Tibial artery (tissue), 4 donors: ENCODE measurements at regions not wholly inside any gene's neighbourhood (a gene's known extent, or its start where the extent isn't known, plus 50 kb on each side); places are given as distances from the start of the nearest gene placed in this dataset.

ENCODE experiments used
- DNase-seq, 2 donors: peaks; one replicate each; pipeline ENCODE4 v3.0.0-alpha.2; 2019
- H3K27ac ChIP-seq, 2 donors: fragments of 200-600 bp; sonication (generic) in 1 of 2; 1 replicate in 1 of 2; 2 replicates in 1 of 2; pipeline ENCODE4 v1.5.1; 2018 to 2019; ENCODE audit warnings: mild to moderate bottlenecking in 1 of 2
- H3K27me3 ChIP-seq, 2 donors: fragments of 200-600 bp; sonication (generic) in 1 of 2; one replicate each; pipeline versions ENCODE4 v1.5.1 to v1.6.0; 2016 to 2019
- H3K36me3 ChIP-seq, 3 donors: fragments of 200-600 bp; sonication (generic) in 2 of 3; one replicate each; pipeline ENCODE4 v1.5.1; 2016 to 2019; ENCODE audit warnings: mild to moderate bottlenecking in 2 of 3
- H3K4me1 ChIP-seq, 4 donors: fragments of 200-600 bp; sonication (generic) in 2 of 4; 1 replicate in 3 of 4; 2 replicates in 1 of 4; pipeline ENCODE4 v1.5.1; 2016 to 2019
- H3K4me3 ChIP-seq, 2 donors: fragments of 200-600 bp; sonication (generic) in 1 of 2; 1 replicate in 1 of 2; 2 replicates in 1 of 2; pipeline ENCODE4 v1.5.1; 2018 to 2019; ENCODE audit warnings: mild to moderate bottlenecking in 2 of 2
- H3K9me3 ChIP-seq, 3 donors: fragments of 200-600 bp; sonication (generic) in 1 of 3; one replicate each; pipeline ENCODE4 v1.5.1; 2016 to 2019
- intact Hi-C: fragments of 100-400 bp; cut with DNase I; formaldehyde crosslinking; loops from one replicate; pipeline ENCODE4 v1.15.0; 2023; ENCODE audit warnings: low total_unique reads
- TF ChIP-seq, protein P1 (sequence below), 2 experiments: fragments of 200-600 bp in 1 of 2; fragments of 450-650 bp in 1 of 2; IDR thresholded peaks; one replicate each; pipeline ENCODE4 v1.5.1; 2017 to 2019; ENCODE audit warnings: antibody characterized with exemption in 2 of 2, mild to moderate bottlenecking in 1 of 2, moderate library complexity in 1 of 2

DNA sequence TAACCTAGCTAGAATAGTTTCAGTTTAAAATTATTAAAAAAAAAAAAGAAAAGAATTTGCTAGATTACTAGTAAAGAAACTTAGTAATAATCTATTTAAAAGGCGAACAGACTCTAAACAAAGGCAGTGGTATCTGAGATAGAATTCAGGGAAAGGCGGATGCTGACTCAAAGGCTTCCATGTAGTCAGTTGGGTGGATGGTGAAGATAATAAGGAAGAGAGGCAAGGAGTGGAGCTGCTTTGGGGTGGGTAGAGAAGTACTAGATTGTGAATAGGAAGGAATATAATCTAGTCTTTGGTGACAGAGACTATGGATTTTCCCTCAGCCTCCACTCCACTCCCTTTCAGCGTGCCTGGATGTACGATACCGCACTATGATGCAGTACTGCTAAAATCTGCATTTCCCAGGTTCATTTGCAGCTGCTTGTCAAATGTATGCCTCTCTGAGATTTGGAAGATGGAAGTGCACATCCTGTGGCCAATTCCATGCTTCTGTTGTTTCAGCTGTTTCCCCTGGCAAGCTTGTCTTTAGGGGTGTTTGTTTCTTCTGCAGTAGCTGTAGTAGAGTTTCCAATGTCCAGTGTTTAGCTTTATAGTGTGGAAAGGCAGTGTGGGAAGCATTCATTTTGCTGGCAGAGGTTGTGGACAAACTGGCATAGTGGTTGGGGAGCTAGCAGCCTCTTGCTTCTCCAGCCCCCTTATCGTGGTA lies 184.6 kb upstream of the NRIP1 start:
- TF ChIP-seq, protein P1, sequence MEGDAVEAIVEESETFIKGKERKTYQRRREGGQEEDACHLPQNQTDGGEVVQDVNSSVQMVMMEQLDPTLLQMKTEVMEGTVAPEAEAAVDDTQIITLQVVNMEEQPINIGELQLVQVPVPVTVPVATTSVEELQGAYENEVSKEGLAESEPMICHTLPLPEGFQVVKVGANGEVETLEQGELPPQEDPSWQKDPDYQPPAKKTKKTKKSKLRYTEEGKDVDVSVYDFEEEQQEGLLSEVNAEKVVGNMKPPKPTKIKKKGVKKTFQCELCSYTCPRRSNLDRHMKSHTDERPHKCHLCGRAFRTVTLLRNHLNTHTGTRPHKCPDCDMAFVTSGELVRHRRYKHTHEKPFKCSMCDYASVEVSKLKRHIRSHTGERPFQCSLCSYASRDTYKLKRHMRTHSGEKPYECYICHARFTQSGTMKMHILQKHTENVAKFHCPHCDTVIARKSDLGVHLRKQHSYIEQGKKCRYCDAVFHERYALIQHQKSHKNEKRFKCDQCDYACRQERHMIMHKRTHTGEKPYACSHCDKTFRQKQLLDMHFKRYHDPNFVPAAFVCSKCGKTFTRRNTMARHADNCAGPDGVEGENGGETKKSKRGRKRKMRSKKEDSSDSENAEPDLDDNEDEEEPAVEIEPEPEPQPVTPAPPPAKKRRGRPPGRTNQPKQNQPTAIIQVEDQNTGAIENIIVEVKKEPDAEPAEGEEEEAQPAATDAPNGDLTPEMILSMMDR (IDR thresholded peaks at IDR 0.05), result no peak
- no peaks in the 10 kb centered on the region for H3K36me3 ChIP-seq

DNA sequence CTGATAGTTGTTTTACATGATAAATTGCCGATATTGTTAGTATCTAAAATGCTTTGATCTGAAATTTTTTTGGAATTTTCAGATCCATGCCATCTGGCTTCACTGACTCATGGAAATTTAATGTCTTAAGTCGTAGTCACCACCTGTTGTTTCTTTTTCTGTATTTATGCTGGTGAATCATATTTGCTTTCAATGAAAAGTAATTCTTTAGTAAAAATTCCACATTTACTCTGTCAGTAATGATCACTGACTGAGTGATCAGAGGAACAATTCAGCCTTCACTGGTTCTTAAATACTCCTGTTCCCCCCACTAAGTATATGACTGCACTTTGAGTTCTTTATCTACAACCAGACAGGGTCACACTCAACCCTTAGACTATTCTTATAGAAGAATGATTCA lies 185.6 kb upstream of the NRIP1 start:
- Histone ChIP-seq H3K9me3 (no peaks in the 10 kb centered on the region), H3K27ac (no peak overlapping the region), H3K27me3 (no peaks in the 10 kb centered on the region), H3K36me3 (no peaks in the 10 kb centered on the region), H3K4me3 (no peak overlapping the region), H3K4me1 (no peaks in the 10 kb centered on the region)
- TF ChIP-seq, protein P1 (IDR thresholded peaks at IDR 0.05), result no peak
- DNase-seq, result no peak
- intact Hi-C loops, result no loop called here

More for the DNA sequence above, 184.6 kb upstream of the NRIP1 start:
- Histone ChIP-seq H3K27me3 (no peaks in the 10 kb centered on the region), H3K4me3 (no peak overlapping the region), H3K9me3 (no peaks in the 10 kb centered on the region), H3K27ac (no peak overlapping the region), H3K4me1 (no peaks in the 10 kb centered on the region)
- no peak for DNase-seq
- intact Hi-C loops, result no loop called here

DNA sequence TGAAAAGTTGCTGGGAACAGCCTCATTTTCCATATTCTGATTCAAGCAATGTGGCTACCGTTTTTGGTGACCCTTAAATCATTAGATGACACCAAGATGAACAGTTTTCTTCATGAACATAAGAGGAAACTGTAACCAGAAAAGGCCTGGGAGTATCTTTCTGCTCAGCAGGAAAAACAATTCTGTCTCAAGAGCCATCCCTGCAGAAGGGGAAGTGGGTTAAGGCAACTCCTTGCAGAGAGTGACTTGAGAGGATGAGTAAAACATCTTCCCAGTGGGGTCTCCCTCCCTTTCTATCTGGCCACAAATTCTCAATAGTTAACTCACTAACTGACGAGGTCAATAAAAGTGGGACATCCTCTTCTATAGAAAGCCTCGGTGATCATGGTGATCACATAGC lies 187.6 kb upstream of the NRIP1 start:
- H3K4me3 ChIP-seq, result no peak overlapping the region
- H3K9me3 ChIP-seq, result no peaks in the 10 kb centered on the region
- TF ChIP-seq, protein P1 (IDR thresholded peaks at IDR 0.05), result no peak
- no peaks in the 10 kb centered on the region for H3K36me3 ChIP-seq
- H3K27me3 ChIP-seq, result no peaks in the 10 kb centered on the region
- no peak for DNase-seq
- H3K27ac ChIP-seq, result no peak overlapping the region
- intact Hi-C loops, result no loop called here
- H3K4me1 ChIP-seq, result no peaks in the 10 kb centered on the region

DNA sequence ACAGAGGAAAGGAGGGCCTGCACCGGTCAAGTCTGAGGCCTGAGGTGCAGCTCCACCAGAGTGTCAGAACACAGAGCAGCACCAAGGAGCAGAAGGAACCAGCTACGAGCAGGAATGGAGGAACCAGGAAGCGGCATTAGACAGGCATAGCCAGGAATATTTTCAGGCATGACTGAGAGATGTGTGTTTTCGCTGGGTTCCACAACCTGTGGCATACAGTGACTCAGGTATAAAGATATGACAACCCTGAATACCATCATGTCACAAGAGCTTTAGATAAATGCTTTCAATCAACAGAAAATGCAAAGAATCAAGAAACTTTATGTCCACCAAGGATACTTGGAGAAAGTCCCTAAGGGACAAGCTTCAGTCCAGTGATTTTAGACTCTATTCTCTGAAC lies 189.3 kb upstream of the NRIP1 start:
- no peak for DNase-seq
- no peaks in the 10 kb centered on the region for H3K36me3 ChIP-seq
- H3K4me3 ChIP-seq, result no peak overlapping the region
- no peak overlapping the region for H3K27ac ChIP-seq
- no peaks in the 10 kb centered on the region for H3K27me3 ChIP-seq
- intact Hi-C loops, result no loop called here
- H3K9me3 ChIP-seq, result no peaks in the 10 kb centered on the region
- no peaks in the 10 kb centered on the region for H3K4me1 ChIP-seq
- TF ChIP-seq, protein P1 (IDR thresholded peaks at IDR 0.05), result no peak

DNA sequence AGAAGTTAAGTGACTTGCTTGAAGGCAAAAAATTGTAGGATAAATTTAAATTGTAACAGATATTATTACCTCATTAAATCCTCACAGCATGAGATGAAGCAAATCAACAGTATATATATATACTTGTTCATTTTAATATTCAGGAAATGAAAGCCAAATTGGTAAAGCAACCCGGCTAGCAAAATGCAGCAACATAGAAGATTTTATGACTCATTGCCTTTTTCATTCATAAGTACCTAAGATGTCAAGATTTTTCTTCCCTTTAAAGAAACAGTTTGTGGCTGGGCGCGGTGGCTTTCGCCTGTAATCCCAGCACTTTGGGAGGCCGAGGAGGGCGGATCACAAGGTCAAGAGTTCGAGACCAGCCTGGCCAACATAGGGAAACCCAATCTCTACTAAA lies 190.5 kb upstream of the NRIP1 start:
- Histone ChIP-seq H3K36me3 (no peaks in the 10 kb centered on the region), H3K9me3 (no peaks in the 10 kb centered on the region), H3K4me1 (no peaks in the 10 kb centered on the region), H3K27ac (no peak overlapping the region), H3K4me3 (no peak overlapping the region), H3K27me3 (no peaks in the 10 kb centered on the region)
- intact Hi-C loops, result no loop called here
- DNase-seq, result no peak
- TF ChIP-seq, protein P1 (IDR thresholded peaks at IDR 0.05), result no peak

DNA sequence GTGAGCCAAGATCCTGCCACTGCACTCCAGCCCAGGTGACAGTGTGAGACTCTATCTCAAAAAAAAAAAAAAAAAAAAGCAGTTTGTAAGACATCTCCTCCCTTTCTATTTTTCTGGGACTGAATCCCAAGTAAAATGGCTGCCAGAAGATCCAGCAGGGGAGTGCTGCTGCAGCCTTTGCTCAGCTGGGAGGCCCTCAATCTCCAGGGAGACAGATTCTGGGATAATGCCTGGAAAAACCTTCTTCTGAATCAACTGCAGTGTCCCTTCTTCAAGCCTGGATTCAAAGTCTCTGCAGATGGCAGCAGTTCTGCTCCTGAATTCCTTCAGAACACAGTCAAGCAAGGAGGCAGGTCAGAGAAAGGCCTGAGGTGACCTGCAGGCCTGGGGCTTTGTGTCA lies 191.0 kb upstream of the NRIP1 start:
- no peaks in the 10 kb centered on the region for H3K36me3 ChIP-seq
- no peaks in the 10 kb centered on the region for H3K4me1 ChIP-seq
- no peak for DNase-seq
- no peak overlapping the region for H3K4me3 ChIP-seq
- no peak overlapping the region for H3K27ac ChIP-seq
- TF ChIP-seq, protein P1 (IDR thresholded peaks at IDR 0.05), result no peak
- intact Hi-C loops, result no loop called here
- no peaks in the 10 kb centered on the region for H3K27me3 ChIP-seq
- no peaks in the 10 kb centered on the region for H3K9me3 ChIP-seq
